ENCODE measurements at regions not wholly inside any gene's neighbourhood (a gene's known extent, or its start where the extent isn't known, plus 50 kb on each side); places are given as distances from the start of the nearest gene placed in this dataset.

DNA sequence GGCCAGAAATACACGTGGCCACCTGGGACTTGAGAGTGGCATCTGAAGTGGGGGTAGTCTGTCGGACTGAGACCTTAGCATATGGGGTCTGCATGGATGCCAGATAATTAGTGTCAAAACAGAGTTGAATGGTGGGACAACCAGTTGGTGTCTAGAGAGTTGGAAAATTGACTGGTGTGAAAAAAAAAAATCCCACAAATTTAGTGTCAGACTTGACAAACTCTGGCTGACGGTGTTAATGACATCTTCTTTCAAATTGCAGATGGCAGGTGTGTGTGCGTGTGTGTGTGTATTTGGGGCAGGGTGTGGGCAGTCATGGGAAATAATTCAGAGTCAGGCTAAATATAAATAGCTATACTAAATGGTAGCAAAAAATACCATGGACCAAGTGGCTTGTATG is 365.4 kb upstream of the RGPD4 start:
- Mint-ChIP-seq H3K27me3 (no peaks in the 10 kb centered on the region), H3K9me3 (peaks cover 29% of the 10 kb centered on the region), H3K4me1 (ENCODE audit: low read depth in 2 of 2) (no peaks in the 10 kb centered on the region), H3K4me3 (no peak overlapping the region), H3K27ac (no peak overlapping the region), H3K36me3 (peaks cover 4% of the 10 kb centered on the region)
- no peak for DNase-seq (ENCODE audit: low spot score)
- ATAC-seq: no peak

DNA sequence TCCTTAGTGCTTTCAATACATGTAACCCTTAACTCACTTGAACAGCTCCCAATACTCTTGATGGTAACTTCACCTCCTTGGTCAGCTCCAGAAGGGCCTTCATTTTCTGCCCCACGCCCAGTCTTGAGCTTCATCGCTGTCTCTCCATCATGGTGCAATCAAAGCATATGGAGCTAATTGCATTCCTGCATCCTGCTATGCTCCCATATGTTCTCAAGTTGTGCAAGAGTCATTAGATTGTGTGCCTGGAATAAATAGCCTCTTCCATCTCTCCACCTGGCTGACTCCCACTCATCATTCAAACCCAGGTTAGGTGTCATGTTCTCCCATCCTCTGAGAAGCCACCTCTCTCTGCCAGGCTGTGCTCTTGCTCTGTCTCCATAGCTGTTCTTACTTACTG is 364.5 kb upstream of the RGPD4 start:
- no peaks in the 10 kb centered on the region for H3K4me1 Mint-ChIP-seq (ENCODE audit: low read depth in 2 of 2)
- DNase-seq (ENCODE audit: low spot score) (no peak), ATAC-seq (no peak)
- no peak overlapping the region for H3K27ac Mint-ChIP-seq
- H3K9me3 Mint-ChIP-seq: peaks cover 30% of the 10 kb centered on the region
- H3K27me3 Mint-ChIP-seq: no peaks in the 10 kb centered on the region
- no peak overlapping the region for H3K4me3 Mint-ChIP-seq
- peaks cover 4% of the 10 kb centered on the region for H3K36me3 Mint-ChIP-seq

DNA sequence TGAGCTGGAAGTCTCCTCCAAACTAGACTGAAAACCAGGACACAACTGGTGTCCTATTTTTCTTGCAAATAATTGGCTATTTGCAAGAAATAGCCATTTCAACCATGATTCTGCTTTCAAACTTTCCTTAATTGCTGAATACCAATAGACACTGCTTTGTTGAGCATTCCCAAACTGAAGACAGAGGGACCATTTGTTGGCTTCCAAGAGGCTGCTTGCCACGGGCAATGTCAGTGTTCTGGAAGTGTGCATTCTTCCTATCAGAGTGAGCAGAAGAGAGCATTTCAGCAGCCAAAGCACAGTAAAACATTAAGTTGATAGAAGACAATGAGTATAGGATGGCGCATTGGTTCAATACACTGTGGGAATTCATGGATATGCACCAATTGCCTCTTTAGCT is 360.5 kb upstream of the RGPD4 start:
- Mint-ChIP-seq H3K27ac (no peak overlapping the region), H3K4me1 (ENCODE audit: low read depth in 2 of 2) (no peaks in the 10 kb centered on the region), H3K27me3 (no peaks in the 10 kb centered on the region), H3K4me3 (no peak overlapping the region), H3K36me3 (peaks cover 4% of the 10 kb centered on the region), H3K9me3 (peaks cover 34% of the 10 kb centered on the region)
- DNase-seq (ENCODE audit: low spot score): no peak
- no peak for ATAC-seq

DNA sequence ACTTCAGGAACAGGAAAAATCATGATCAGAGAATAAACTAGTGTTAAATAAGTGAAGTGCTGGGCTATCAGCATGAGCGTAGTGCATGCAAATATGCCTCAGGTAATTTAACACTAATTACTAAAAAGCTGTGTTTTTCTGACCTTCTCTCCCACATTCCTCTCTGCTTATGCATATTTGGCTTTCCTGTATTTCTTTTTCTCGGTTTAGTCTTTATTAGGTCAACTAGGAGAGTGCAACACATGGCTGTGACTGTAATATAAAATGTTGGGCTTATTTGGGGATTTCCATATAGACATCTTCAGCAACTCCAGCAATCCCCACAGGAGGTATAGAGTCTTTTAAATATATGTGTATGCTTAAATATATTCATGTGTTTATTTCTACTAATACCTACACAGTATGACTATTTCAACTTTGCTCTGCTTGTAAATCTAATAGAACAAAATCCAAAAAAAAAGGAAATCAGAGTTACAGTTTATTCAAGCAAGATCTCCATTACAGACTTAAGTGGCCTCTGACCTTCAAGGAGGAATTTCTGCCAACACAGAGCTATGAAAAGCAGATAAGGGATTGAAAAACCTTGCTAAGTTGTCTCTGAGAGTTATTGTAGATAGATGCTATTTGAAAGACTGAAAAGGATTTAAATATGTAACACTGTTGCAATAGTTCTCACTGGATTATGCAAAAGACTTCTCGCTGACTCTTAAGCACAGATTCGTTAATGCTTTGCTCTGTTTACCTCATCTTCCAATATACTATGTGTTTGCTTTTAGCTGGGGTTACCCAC is 359.5 kb upstream of the RGPD4 start:
- no peaks in the 10 kb centered on the region for H3K4me1 Mint-ChIP-seq (ENCODE audit: low read depth in 2 of 2)
- no peak overlapping the region for H3K4me3 Mint-ChIP-seq

DNA sequence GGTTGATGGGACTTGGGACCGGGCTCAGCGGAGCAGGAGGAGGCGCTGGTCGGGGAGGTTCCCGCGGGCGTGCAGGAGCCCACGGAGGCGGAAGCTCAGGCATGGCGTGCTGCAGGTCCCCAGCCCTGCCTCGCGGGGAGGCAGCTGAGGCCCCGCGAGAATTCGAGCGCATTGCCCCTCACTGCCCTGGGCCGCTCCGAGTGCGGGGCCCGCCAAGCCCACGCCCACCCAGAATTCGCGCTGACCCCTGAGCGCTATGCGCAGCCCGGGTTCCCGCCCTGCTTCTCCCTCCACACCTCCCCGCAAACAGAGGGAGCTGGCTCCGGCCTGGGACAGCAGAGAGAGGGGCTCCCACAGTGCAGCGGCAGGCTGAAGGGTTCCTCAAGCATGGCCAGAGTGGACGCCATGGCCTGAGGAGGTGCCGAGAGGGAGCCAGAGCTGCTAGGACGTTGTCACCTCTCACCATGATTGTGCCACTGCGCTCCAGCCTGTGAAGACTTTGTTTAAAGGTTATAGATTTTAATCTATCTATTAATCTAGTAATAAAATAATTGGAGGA is 357.2 kb upstream of the RGPD4 start:
- H3K4me3 Mint-ChIP-seq: no peak overlapping the region
- H3K27me3 Mint-ChIP-seq: no peaks in the 10 kb centered on the region
- H3K27ac Mint-ChIP-seq: no peak overlapping the region
- no peak for ATAC-seq
- no peak for DNase-seq (ENCODE audit: low spot score)
- H3K4me1 Mint-ChIP-seq (ENCODE audit: low read depth in 2 of 2): no peaks in the 10 kb centered on the region
- peaks cover 25% of the 10 kb centered on the region for H3K9me3 Mint-ChIP-seq
- no peaks in the 10 kb centered on the region for H3K36me3 Mint-ChIP-seq

More for the DNA sequence above, 359.5 kb upstream of the RGPD4 start:
- no peak for ATAC-seq
- peaks cover 34% of the 10 kb centered on the region for H3K9me3 Mint-ChIP-seq
- no peak for DNase-seq (ENCODE audit: low spot score)
- H3K27ac Mint-ChIP-seq: no peak overlapping the region
- peaks cover 4% of the 10 kb centered on the region for H3K36me3 Mint-ChIP-seq
- no peaks in the 10 kb centered on the region for H3K27me3 Mint-ChIP-seq

DNA sequence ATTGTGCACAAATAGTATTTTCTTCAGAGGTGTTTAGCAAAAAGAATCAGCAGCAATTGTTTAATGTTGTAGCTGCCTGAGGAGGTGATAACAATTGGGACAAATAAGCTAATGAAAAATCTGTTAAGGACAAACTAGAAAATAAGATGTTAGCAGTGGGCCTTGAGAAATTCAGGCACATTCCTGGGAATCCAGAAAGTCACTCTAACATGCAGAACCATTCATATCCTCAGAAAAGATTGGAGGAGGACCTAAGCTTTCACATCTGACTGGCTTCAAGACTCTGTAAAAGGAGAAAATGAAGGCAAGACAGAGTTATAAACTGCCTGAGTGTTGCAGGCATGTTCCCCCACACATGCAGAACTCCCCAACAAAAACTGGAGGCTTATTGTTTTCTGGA is 353.5 kb upstream of the RGPD4 start:
- H3K36me3 Mint-ChIP-seq: peaks cover 4% of the 10 kb centered on the region
- H3K27me3 Mint-ChIP-seq: no peaks in the 10 kb centered on the region
- no peak for DNase-seq (ENCODE audit: low spot score)
- H3K9me3 Mint-ChIP-seq: peaks cover 13% of the 10 kb centered on the region
- H3K27ac Mint-ChIP-seq: no peak overlapping the region
- no peaks in the 10 kb centered on the region for H3K4me1 Mint-ChIP-seq (ENCODE audit: low read depth in 2 of 2)
- H3K4me3 Mint-ChIP-seq: no peak overlapping the region
- ATAC-seq: no peak

DNA sequence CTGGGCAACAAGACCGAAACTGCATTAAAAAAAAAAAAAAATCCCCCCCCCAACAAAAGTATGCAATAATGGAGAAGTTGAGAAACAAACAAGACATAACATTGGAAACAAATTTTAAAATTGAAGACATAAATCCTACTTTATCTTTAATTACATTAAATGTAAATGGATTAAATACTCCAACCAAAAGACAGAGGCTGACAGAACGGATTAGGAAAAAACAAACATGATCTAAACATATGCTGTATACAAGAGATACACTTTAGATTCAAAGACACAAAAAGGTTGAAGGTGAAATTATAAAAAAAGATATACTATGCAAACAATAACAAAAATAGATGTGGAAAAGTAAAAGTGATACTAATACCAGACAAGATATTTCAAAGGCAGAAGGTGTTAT is 350.8 kb upstream of the RGPD4 start:
- H3K4me3 Mint-ChIP-seq: no peak overlapping the region
- DNase-seq (ENCODE audit: low spot score) (no peak), ATAC-seq (no peak)
- H3K9me3 Mint-ChIP-seq: peaks cover 6% of the 10 kb centered on the region
- H3K36me3 Mint-ChIP-seq: peaks cover 4% of the 10 kb centered on the region
- no peak overlapping the region for H3K27ac Mint-ChIP-seq
- H3K4me1 Mint-ChIP-seq (ENCODE audit: low read depth in 2 of 2): no peaks in the 10 kb centered on the region
- no peaks in the 10 kb centered on the region for H3K27me3 Mint-ChIP-seq

DNA sequence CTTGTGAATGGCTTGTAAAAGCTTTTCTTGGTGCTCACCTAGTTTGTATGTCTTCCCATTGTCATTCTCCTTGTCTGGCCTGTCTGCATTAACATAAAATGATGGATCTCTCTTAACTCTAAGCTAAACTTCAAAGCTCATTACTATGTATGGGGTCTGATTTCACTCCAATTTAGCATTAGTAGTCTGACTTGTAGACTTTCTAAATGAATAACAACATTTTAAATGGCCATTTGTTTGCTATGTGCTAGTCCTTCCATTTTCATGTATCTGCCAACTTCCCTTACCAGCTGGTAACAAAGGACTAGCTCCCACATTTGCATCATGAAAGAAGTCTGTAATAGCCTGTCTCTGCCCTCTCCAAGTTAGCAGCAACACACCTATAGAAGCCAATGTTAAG is 324.2 kb upstream of the RGPD4 start:
- H3K36me3 Mint-ChIP-seq: no peaks in the 10 kb centered on the region
- peaks cover 14% of the 10 kb centered on the region for H3K9me3 Mint-ChIP-seq
- ATAC-seq: no peak
- H3K27me3 Mint-ChIP-seq: no peaks in the 10 kb centered on the region
- no peaks in the 10 kb centered on the region for H3K4me1 Mint-ChIP-seq (ENCODE audit: low read depth in 2 of 2)
- no peak overlapping the region for H3K4me3 Mint-ChIP-seq
- H3K27ac Mint-ChIP-seq: no peak overlapping the region
- DNase-seq (ENCODE audit: low spot score): no peak

DNA sequence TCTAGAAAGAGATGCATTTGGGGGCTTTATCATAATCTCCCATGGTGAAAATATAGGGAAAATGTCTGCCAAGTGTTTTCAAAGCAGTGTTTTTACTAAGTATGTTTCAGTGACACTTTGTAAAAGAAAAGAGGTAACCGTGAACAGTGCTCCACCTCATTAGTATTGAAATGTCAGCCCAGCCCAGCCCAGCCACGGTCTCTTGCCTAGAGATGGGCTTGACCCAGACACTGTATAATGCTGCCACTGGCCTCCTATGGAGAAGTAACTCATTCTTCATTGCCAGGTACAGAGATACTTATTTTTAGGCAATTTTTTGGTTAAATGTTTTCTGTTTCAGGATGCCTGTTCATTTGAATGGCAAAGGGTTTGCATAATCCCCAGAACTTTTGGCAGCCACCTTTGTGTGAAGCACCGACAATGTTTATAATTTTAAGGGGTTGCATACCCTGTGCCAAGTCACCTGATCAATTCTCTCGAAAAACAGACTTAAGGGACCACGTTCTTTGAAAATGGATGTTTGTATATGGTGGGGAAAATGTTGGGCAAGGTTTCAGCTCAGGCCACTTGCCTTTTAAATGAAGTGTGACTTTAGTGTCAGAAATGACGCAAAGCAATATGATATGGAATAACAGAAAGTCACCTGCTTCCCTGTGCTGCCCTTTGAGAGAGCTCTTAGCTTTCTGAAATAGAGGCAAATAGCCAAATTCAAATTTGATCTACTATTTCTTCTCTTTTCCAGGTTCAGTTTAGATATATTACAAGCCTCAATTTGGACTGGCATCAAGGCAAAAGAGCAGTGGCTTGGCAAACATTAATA is 314.5 kb upstream of the RGPD4 start:
- ATAC-seq (no peak), DNase-seq (ENCODE audit: low spot score) (no peak)
- H3K4me3 Mint-ChIP-seq: no peak overlapping the region
- H3K27me3 Mint-ChIP-seq: no peaks in the 10 kb centered on the region
- H3K36me3 Mint-ChIP-seq: no peaks in the 10 kb centered on the region
- H3K4me1 Mint-ChIP-seq (ENCODE audit: low read depth in 2 of 2): no peaks in the 10 kb centered on the region
- peaks cover 10% of the 10 kb centered on the region for H3K9me3 Mint-ChIP-seq
- H3K27ac Mint-ChIP-seq: no peak overlapping the region

DNA sequence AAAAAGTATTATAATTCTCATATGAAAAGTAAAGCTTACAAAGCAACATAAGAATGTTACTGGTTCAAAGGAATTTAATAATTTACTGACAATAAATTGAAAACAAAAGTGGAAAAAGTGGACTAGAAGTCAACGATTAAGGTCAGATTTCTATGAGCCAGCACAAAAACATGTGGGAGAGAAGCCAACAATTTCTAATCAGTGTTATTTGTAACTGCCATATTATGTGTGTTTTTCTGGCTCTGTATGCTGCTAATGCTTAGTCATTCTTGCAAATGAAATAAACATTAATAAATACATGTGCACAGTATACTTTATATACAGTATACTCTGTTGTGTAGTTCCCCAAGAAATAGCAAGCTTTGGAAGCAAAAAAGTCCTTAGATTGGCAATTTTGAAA is 301.3 kb upstream of the RGPD4 start:
- Mint-ChIP-seq H3K9me3 (peaks cover 11% of the 10 kb centered on the region), H3K27me3 (no peaks in the 10 kb centered on the region), H3K4me1 (ENCODE audit: low read depth in 2 of 2) (no peaks in the 10 kb centered on the region), H3K36me3 (no peaks in the 10 kb centered on the region), H3K4me3 (no peak overlapping the region), H3K27ac (no peak overlapping the region)
- ATAC-seq (no peak), DNase-seq (ENCODE audit: low spot score) (no peak)

DNA sequence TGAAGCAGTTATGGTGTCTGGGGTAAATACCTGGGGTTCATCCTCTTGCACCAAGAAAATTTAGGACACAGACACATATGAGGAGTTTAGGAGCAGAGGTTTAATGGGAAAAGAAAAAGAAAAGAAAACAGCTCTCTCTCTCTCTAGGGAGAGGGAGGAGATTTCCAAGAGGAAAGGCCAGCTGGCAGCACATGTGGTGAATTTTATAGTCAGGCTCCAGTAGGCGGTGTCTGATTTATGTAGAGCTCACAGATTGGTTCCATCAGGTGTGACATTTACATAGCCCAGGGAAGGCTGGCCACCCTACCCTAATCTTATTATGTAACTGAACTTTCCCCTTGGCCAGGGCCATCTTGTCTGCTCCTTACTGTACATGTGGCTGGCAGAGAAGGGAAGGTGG is 297.5 kb upstream of the RGPD4 start:
- H3K36me3 Mint-ChIP-seq: no peaks in the 10 kb centered on the region
- ATAC-seq: no peak
- no peaks in the 10 kb centered on the region for H3K27me3 Mint-ChIP-seq
- no peak for DNase-seq (ENCODE audit: low spot score)
- no peak overlapping the region for H3K27ac Mint-ChIP-seq
- peaks cover 10% of the 10 kb centered on the region for H3K9me3 Mint-ChIP-seq
- H3K4me3 Mint-ChIP-seq: no peak overlapping the region
- H3K4me1 Mint-ChIP-seq (ENCODE audit: low read depth in 2 of 2): no peaks in the 10 kb centered on the region

DNA sequence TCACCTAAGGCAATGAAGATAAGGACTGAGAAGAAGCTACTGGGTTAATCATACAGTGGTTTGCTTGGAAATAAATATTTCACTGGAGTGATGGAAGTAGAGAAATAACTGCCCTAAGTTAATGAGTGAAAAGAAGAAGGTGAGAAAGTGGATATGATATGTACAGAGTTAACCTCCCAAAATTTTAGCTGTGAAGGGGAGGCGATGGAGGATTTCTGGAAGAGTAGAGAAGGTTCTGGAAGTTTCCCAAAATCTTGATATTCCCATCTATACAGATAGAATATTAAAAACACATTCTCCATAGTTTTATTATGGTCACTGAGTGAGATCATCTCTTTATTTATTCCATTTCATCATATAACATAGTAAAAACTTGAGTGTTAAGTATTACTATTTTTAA is 296.6 kb upstream of the RGPD4 start:
- Mint-ChIP-seq H3K27ac (no peak overlapping the region), H3K36me3 (peaks cover 5% of the 10 kb centered on the region), H3K4me3 (no peak overlapping the region), H3K27me3 (no peaks in the 10 kb centered on the region), H3K4me1 (ENCODE audit: low read depth in 2 of 2) (no peaks in the 10 kb centered on the region), H3K9me3 (peaks cover 16% of the 10 kb centered on the region)
- DNase-seq (ENCODE audit: low spot score) (no peak), ATAC-seq (no peak)

DNA sequence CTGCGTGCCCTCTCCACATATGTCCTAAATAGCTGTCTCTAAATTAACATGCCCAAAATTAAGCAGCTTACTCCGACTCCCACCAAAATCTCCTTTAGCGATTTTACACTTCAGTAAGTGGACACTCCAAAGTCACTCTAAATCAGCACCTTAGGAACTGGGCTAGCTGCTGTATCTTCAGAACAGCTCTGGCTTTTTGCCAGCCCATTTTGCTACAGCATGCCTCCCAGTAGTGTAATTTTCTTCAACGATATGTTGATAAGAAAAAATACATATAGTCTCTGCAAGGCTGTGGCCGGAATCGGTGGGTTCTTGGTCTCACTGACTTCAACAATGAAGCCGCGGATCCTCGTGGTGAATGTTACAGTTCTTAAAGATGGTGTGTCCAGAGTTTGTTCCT is 291.8 kb upstream of the RGPD4 start:
- peaks cover 5% of the 10 kb centered on the region for H3K36me3 Mint-ChIP-seq
- H3K27ac Mint-ChIP-seq: no peak overlapping the region

More for the DNA sequence above, 291.8 kb upstream of the RGPD4 start:
- H3K9me3 Mint-ChIP-seq: peaks cover 24% of the 10 kb centered on the region
- DNase-seq (ENCODE audit: low spot score) (no peak), ATAC-seq (no peak)
- no peaks in the 10 kb centered on the region for H3K27me3 Mint-ChIP-seq
- no peaks in the 10 kb centered on the region for H3K4me1 Mint-ChIP-seq (ENCODE audit: low read depth in 2 of 2)
- H3K4me3 Mint-ChIP-seq: no peak overlapping the region

All from natural killer cell treated with Interleukin-12 subunit alpha and Interleukin-12 subunit beta and Interleukin-15 and Interleukin-18, amount 100 ng/mL, for 72 hours (primary cell).